ENCODE measurements at regions not wholly inside any gene's neighbourhood (a gene's known extent, or its start where the extent isn't known, plus 50 kb on each side); places are given as distances from the start of the nearest gene placed in this dataset.

DNA sequence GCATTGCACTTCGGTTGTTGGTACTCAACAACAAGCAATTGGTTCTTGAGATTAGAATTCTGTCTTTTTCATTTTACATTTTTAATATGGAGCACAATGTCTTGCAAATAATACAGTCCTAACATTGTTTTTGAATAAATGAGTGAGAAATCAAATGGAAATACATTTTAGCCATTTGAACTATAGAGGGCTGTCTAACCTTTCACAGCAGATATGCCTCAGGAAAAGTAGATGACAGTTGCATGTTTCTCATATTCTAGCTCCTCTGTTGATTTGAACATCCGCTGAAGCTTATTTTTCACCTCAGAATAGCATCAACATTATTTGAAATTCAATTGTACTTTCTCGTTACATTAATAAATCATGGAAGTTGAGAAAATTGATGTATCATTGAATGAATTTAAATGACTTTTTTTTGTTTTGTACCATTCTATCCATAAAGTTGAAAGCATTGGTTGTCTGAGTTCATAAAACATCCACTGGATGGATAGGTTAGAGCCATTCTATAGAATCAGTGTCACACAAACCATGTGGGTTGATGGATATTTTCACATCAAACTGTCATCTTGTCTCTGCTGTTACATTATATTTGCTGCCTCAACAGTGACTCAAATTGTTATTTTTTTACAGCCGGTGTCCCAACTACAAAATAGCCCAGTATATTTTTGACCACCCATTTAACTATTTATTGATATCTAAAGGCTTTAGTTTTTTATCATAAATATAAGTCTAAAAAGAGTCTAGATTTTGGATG lies 928.3 kb downstream of the NSUN3 start:
- no peaks in the 10 kb centered on the region for H3K4me1 ChIP-seq (ENCODE audit: control insufficient read depth, low read length)

DNA sequence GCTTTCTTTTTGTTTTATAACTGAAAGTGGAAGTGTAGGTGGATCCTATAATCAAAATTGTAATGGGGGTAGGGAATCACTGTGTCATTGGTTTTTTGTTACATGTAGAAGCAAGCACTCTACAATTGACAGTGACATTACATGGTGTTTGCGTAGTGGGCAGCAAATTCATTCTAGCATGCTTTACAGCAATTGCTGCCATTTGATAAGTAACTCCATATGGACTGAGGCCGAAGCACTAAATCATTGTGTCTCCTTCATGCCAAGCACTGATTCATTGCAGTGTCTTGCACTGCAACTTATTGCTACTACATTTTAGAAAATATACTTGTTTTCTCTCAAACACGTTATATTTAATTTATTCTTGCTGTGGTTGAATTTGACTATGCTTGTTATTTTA lies 933.9 kb downstream of the NSUN3 start:
- no peaks in the 10 kb centered on the region for H3K9me2 ChIP-seq (replicated peaks; ENCODE audit: control insufficient read depth, low read length)
- H3K36me3 ChIP-seq (ENCODE audit: control insufficient read depth, low read length), result no peaks in the 10 kb centered on the region
- no peak overlapping the region for H3K27ac ChIP-seq (ENCODE audit: low read depth, low read length)
- no peaks in the 10 kb centered on the region for H3F3A ChIP-seq (ENCODE audit: control insufficient read depth, insufficient read depth)
- no peak overlapping the region for H3K4me2 ChIP-seq (ENCODE audit: low read length)
- no peak for TF ChIP-seq EZH2phosphoT487 (IDR thresholded peaks at IDR 0.05; ENCODE audit: borderline replicate concordance, low read length)
- TF ChIP-seq, protein P1, sequence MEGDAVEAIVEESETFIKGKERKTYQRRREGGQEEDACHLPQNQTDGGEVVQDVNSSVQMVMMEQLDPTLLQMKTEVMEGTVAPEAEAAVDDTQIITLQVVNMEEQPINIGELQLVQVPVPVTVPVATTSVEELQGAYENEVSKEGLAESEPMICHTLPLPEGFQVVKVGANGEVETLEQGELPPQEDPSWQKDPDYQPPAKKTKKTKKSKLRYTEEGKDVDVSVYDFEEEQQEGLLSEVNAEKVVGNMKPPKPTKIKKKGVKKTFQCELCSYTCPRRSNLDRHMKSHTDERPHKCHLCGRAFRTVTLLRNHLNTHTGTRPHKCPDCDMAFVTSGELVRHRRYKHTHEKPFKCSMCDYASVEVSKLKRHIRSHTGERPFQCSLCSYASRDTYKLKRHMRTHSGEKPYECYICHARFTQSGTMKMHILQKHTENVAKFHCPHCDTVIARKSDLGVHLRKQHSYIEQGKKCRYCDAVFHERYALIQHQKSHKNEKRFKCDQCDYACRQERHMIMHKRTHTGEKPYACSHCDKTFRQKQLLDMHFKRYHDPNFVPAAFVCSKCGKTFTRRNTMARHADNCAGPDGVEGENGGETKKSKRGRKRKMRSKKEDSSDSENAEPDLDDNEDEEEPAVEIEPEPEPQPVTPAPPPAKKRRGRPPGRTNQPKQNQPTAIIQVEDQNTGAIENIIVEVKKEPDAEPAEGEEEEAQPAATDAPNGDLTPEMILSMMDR (IDR thresholded peaks at IDR 0.05; ENCODE audit: low read depth, low read length, poor library complexity, severe bottlenecking), result no peak
- no peaks in the 10 kb centered on the region for H3K27me3 ChIP-seq (ENCODE audit: control insufficient read depth, low read length)
- no peaks in the 10 kb centered on the region for H3K9me3 ChIP-seq (ENCODE audit: control insufficient read depth, insufficient read depth, low read length)
- H3K79me2 ChIP-seq (ENCODE audit: control insufficient read depth, low read length), result no peaks in the 10 kb centered on the region
- H4K20me1 ChIP-seq (ENCODE audit: control insufficient read depth, insufficient read depth, low read depth, low read length), result no peaks in the 10 kb centered on the region
- H3K4me1 ChIP-seq (ENCODE audit: control insufficient read depth, low read length), result no peaks in the 10 kb centered on the region
- H3K4me3 ChIP-seq (ENCODE audit: low read length), result no peak overlapping the region

More for the DNA sequence above, 928.3 kb downstream of the NSUN3 start:
- no peaks in the 10 kb centered on the region for H3K27me3 ChIP-seq (ENCODE audit: control insufficient read depth, low read length)
- H4K20me1 ChIP-seq (ENCODE audit: control insufficient read depth, insufficient read depth, low read depth, low read length), result no peaks in the 10 kb centered on the region
- no peak overlapping the region for H3K27ac ChIP-seq (ENCODE audit: low read depth, low read length)
- H3K9me3 ChIP-seq (ENCODE audit: control insufficient read depth, insufficient read depth, low read length), result no peaks in the 10 kb centered on the region
- no peaks in the 10 kb centered on the region for H3K9me2 ChIP-seq (replicated peaks; ENCODE audit: control insufficient read depth, low read length)
- no peaks in the 10 kb centered on the region for H3F3A ChIP-seq (ENCODE audit: control insufficient read depth, insufficient read depth)
- no peak for TF ChIP-seq EZH2phosphoT487 (IDR thresholded peaks at IDR 0.05; ENCODE audit: borderline replicate concordance, low read length)
- TF ChIP-seq, protein P1 (IDR thresholded peaks at IDR 0.05; ENCODE audit: low read depth, low read length, poor library complexity, severe bottlenecking), result no peak
- no peak overlapping the region for H3K4me3 ChIP-seq (ENCODE audit: low read length)
- H3K36me3 ChIP-seq (ENCODE audit: control insufficient read depth, low read length), result no peaks in the 10 kb centered on the region
- H3K79me2 ChIP-seq (ENCODE audit: control insufficient read depth, low read length), result no peaks in the 10 kb centered on the region
- H3K4me2 ChIP-seq (ENCODE audit: low read length), result no peak overlapping the region

DNA sequence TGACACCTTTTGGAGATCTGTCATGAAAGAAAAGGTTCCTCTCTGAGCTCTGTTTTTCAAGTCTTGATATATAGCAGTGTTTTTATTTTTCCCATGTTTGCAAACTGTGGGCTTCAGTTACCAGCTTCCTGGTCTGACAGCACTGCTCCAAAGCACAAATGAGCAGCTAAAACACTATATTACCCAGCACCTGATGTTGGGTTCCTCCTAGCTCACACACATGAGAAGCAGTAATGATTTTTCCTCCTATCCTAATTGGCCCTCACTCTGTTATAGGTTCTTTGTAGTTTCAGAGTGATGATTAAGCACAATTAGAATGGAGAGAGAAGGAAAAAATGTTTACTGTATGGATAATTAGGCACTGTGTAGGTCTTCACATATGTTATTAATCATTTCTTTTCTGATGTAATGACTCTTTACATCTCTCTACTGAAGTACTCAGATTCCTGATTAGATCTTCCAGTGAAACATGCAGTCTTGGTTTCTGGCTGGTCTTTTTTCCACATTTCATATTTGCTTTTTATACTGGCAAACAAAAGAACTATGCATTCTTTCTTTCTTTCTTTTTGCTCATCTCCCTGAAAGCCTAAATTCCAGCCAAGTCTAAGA lies 939.7 kb downstream of the NSUN3 start:
- Histone ChIP-seq H3K79me2 (ENCODE audit: control insufficient read depth, low read length) (no peaks in the 10 kb centered on the region), H3K9me2 (replicated peaks; ENCODE audit: control insufficient read depth, low read length) (no peaks in the 10 kb centered on the region), H4K20me1 (ENCODE audit: control insufficient read depth, insufficient read depth, low read depth, low read length) (no peaks in the 10 kb centered on the region), H3F3A (ENCODE audit: control insufficient read depth, insufficient read depth) (no peaks in the 10 kb centered on the region), H3K27me3 (ENCODE audit: control insufficient read depth, low read length) (no peaks in the 10 kb centered on the region), H3K27ac (ENCODE audit: low read depth, low read length) (no peak overlapping the region), H3K4me3 (ENCODE audit: low read length) (no peak overlapping the region), H3K4me2 (ENCODE audit: low read length) (no peak overlapping the region), H3K9me3 (ENCODE audit: control insufficient read depth, insufficient read depth, low read length) (no peaks in the 10 kb centered on the region), H3K4me1 (ENCODE audit: control insufficient read depth, low read length) (no peaks in the 10 kb centered on the region), H3K36me3 (ENCODE audit: control insufficient read depth, low read length) (no peaks in the 10 kb centered on the region)
- no peak for TF ChIP-seq EZH2phosphoT487 (IDR thresholded peaks at IDR 0.05; ENCODE audit: borderline replicate concordance, low read length)
- TF ChIP-seq, protein P1 (IDR thresholded peaks at IDR 0.05; ENCODE audit: low read depth, low read length, poor library complexity, severe bottlenecking), result no peak

Measured in DOHH2 (cell line).